ENCODE measurements at regions not wholly inside any gene's neighbourhood (a gene's known extent, or its start where the extent isn't known, plus 50 kb on each side); places are given as distances from the start of the nearest gene placed in this dataset.

DNA sequence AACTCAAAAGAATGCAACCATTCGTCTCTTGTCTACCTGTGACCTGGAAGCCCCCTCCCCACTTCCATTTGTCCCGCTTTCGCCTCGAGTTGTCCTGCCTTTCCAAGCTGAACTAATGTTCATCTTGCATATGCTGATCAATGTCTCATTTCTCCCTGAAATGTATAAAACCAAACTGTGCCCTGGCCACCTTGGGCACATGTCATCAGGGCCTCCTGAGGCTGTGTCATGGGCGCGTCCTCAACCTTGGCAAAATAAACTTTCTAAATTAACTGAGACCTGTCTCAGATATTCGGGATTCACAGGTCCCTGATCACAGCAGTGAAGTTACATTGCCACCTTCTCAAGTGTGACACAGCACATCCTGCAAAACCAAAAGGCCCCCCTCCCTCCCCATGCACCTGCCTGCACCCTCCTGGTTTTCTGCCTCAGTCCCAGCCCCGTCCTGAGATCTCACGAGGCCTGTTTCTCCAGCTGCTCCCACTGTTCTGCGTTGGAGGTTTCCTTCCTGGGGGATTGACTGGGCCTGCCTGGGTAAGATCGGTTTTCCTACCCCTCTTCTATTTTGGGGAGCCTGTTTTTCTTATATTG, 1328.7 kb downstream of the TBC1D22A start:
- no peak for DNase-seq

DNA sequence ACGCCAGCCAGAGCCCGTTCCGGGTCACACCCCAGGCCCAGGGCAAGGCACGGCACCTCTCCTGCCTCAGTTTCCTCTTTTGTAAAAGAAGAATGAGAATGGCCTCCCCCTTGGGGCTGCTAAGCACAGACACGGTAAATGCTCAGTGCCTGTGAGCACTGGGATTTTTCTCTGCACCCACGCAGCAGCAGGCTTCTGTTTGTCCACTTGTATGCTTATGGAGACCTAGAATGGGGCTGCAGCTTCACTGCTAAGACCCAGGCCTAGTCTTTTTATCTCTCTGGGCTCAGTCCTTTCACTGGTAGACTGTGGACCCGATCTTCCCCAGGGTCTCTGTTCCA, 1327.9 kb downstream of the TBC1D22A start:
- no peak for DNase-seq

DNA sequence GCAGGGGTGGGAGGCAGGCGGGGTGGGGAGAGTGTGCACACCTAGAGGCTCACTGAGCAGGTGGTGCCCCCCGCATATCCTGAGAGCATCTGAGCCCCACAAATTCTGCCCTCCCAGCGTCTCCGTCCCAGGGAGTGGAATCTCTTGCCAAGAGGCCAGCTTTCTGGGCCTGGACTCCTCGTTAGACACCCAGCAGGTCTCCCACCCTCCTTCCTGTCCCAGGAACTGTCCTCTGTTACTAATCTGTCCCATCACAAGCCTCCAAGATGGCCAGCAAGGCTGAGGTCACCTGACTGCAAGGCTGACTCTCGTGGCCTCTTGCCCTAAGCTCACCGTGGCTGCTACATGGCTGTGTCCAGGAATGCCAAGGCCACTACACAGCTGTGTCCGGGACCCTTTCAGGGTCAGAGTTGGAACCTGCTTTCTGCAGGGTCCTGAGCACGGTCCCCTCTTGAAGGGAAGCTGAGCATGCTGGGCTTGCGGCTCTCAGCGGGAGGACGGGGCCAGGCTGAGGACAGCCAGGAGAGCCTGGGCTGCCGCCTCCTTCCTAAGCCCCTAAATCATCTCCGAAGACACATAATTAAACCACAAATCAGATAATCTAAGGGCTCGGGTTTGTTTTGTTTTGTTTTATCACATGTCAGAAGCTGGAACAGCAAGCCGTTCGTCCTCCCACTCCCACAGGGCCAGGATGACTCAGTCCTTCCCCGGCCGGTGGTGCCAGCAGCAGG, 1327.3 kb downstream of the TBC1D22A start:
- no peak for DNase-seq

DNA sequence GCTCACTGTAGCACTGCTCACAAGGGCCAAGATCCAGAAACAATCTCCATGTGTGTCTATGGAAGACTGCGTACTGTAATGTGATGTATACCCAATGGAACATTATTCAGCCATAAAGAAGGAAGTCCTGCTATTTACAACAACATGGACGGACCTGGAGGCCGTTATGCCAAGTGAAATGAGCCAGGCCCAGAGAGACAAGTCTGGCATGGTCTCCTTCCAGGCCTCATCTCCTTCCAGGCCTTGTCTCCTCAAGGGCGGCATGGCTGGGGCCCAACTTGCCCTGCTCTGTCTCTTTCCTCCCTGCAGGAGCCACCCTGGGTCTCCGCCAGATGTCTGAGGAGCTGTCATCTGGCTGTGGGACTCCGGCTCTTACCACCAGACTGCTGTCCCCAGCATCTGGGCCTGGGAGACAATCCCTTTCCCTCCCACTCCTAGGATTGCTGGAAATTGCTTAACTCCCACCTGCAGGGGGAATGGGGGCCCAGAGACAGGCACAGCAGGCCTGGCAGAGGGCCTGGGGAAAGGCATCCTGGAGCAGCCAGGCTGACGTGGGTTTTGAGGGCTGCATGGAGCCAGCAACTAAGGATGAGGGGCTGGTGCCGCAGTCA, 1326.6 kb downstream of the TBC1D22A start:
- no peak for DNase-seq

DNA sequence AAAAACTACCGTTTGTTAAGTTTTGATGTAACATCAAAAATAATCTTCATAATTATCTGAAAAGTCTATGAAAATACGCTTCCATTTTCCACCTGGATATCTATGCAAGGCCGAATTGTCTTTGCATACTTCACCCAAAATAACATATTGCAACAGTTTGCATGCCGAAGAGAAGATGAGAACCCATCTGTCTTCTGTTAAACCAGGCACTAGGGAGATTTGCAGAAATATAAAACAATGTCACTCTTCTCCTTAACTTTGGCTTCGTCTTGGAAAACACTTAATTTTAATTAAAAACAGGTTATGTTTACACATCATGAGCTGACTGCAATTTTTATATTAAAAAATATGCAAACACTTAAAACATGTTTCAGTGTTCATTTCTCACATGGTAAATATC, 1325.8 kb downstream of the TBC1D22A start:
- no peak for DNase-seq

DNA sequence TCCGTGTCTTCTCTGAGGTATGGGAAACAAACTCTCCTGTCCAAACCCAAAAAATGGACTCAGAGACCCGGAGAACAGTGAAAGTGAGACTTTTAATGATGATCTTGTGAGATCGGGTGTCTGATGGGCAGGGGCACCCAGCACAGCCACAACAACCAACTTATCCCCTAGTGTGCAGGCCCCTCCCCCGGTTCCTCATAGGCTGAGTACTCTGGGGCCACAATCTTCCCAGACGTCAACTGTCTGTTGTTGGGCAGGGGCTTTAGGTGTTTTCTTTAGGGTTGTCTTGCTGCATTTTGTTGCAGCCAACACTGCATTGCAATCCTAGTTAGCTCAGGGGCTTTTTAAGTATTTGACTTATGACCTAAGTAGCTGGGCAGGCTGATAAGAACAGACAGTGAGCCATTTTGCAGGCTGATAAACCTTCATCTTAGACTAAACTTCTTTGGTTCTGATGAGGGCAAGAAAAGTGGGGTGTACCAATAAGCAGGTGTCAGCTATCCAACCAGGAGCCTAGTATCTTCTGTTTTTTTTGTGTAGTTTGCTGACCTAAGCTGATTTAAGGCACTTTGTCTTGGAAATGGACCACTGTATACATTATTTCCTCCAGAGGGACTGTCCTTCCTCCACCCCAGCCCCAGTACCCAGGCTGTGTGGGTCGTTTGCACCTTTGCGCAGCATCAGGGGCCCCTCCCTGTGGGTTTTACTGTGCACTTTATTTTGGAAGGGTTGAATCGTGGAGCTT, 1323.6 kb downstream of the TBC1D22A start:
- no peak for DNase-seq

DNA sequence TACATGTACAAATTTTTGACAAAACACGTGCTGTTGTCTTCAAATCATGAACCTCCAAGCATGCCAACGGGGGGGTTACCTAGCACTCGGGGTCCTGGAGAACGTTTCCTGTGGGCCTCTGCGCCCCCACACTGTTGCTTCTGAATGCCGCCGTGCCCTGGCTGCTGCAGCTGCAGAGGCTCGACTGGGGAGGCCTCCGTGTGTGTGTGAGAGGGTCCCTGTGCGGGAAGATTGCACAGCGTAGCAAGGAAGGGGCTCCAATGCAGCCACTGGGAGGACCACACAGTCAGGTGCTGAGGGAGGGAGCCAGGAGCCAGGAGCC, 1322.2 kb downstream of the TBC1D22A start:
- DNase-seq: no peak

DNA sequence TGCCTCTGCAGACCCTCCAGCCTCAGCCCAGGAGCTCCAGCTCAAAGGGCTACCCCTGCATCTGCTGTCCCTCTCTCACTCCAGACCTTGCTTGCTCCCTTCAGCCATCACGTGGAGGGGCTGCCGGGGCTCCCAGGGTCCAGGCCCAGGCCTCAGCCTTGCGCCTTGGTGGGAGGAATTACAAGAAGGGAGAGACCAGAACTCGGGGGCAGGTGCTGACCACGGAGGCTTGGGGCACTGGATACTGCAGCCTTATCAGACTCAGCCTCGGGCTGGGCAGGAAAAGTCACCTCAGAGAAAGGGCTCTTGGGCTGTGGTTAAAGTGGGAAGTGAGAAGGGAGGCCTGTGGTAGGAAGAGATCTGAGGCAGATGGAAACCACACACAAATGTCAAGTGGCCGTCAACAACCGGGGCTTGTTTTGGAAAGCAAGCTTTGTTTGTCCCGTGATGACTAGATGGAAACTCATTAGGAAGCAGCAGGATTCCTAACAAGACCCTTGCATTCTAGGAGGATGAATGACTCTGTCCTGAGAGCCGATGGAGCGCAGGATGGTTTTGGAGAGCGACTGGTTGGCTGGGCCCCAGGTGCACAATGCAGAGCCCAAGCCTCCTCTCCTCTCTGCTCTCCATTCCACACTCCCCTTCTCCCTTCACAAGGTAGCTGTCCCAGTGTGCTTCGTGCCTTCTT, 1321.7 kb downstream of the TBC1D22A start:
- no peak for DNase-seq

DNA sequence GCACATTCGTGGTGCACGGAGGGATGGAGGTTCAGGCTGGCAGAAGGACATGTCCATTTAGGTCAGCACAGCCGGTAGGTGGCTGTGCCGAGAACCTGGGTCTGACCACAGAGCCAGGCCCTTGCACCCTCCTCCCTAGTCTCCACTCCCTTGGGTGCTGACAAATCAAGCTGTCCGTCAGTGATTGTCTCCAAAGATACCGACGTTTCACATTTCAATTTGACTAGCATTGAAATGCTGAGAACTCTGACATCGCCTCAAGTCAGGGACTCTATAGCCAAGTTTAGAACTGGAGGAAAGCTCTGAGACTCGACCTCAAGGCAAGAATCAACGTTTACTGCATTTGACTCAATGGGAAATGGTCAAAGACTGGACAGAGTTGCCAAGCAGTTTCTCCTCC, 1321.1 kb downstream of the TBC1D22A start:
- no peak for DNase-seq

DNA sequence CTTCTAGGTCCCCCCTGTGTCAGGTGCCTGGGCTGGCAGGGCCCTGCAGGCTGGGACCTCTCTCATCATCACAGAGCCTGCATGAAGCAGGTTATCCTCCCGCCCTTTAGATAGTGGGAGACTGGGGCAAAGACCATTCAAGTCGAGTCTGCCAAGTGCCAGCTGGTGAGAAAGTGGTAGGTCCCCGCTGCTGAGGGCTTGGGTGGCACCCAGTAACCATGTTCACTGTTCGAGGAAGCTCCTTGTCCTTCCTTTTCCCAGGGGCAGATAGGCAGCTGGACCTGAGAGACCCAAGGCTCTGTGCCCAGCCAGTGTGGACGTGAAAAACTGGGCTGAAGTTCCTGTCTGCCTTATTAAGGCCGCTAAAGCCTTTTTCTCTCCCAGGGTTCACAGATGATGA, 1319.8 kb downstream of the TBC1D22A start:
- DNase-seq: no peak

DNA sequence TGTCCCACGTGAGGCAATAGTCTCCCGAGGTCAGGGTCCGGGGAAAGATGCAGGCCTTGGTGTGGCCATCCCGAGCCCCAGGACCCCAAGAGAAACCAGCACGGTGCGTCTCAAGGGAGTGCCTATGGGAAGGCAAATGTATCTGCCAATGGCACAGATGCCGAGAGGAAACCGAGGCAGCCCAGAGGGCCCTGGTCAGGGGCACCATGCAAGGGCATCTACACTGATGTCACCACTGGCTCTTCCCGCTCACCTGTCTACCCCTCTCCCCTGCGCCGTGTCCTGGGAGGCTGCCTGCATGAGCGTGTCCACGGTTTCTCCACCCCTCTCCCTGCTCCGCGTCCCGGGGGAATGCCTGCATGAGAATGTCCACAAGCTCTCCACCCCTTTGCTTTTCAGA, 1318.8 kb downstream of the TBC1D22A start:
- DNase-seq: no peak

DNA sequence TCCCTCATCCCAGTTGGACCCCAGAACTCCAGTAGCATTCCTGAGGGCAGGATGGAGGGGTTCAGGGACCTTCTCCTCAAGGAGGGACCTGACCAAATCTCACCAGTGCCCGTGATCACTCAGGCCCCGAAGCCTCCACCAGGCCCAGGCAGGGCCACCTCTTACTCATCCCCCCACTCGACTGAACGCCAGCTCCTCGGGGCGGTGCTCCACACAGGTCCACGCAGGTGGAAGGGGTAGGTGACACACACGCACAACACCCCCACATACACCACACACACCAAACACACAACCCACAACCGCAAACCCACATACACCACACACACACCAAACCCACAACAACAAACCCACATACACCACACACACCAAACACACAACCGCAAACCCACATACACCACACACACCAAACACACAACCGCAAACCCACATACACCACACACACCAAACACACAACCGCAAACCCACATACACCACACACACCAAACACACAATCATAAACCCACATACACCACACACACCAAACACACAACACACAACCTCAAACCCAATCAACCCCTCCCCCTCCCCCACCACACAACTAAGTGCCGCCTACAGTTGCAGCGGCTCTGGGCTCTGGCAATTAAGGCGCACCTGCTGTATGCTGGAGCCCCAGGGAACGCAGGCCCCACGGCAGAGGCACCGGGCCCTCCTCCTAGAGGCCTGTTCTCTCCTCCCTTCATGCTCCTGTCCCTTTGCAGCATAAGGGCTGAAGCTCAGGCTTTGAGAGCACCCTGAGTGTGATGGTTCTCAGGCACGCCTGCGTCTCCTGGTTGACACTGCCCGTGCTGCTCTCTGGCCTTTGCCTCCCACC, 1318.1 kb downstream of the TBC1D22A start:
- DNase-seq: no peak

DNA sequence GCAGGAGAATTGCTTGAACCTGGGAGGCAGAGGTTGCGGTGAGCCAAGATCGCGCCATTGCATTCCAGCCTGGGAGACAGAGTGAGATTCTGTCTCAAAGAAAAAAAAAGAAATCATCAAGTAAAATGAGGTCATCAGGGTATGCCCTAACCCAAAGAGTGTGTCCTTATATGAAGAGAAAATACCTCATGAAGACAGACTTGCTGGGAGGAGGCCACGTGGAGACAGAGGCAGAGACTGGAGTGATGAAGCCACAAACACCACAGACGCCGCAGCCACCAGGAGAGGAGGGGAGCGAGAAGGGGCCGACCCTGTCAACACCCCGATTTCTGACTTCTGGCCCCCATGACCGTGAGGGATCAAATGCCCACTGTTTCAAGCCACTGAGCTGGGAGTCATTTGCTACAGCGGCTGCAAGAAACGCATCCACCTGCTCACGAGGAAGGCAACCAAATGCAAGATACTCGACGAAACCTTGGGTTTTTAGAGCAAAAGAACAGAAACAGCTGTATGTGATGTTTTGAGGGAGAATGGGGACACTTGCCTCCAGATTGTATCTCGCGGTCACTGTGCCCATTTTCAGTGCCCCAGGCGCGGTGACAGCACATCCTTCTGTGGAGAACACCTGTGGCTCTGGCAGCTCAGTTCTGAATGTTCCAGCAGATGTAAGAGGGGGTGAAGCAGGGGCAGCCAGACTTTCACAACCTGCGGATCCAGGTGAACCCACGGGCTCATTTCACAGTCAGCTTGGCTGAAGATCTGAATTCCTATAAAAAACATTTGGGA, 1317.2 kb downstream of the TBC1D22A start:
- no peak for DNase-seq

DNA sequence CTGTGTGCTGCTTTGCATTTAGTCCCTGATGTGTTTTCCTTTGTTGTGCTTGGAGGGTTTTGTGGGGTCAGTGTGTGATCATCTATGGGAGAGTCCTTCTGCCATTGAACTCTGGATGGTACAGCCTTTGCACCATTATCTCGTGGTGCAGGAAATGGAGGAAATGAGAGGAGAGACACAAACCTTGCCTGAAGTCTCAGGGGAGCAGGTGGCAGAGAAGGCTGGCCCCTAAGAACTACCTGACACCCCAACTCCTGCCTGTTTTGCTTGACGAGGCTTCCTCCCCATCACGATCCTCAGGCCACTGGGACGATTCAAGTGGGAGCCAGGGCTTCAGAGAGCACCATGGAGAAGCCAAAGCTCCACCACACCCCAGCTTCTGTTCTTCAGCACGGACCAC, 1316.4 kb downstream of the TBC1D22A start:
- no peak for DNase-seq

DNA sequence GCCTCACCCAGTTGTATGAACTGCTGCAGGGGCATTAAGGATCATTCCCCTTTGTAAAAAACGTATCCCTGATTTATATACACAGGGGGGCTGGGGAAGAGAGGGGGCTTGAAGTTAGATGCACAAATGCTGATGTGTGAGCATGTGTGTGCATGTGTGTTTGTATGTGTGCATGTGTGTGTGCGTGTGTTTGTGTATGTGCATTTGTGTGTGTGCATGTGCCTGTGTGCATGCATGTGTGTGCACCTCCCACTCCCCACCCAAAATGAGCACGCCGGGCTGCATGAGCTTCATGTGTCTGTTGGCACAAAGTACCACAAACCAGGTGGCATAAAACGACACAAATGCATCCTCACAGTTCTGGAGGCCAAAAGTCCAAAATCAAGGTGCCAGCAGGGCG, 1315.2 kb downstream of the TBC1D22A start:
- no peak for DNase-seq

DNA sequence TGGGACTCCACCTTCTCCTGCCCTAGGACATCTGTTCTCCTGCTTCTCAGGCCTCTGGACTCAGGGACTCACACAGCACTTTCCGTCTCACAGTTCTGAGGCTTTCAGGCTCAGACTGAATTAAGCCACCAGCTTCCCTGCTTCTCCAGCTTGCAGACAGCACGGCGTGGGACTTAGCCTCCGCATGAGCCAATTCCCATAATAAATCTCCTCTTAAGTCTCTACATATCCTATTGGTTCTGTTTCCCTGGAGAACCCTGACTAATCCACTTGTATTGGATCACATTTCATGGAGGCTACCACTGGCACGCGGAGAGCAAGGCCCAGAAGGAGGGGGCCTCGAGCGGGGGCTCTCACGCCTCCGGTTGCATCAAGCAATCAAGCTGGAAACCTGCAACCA, 1313.6 kb downstream of the TBC1D22A start:
- no peak for DNase-seq

DNA sequence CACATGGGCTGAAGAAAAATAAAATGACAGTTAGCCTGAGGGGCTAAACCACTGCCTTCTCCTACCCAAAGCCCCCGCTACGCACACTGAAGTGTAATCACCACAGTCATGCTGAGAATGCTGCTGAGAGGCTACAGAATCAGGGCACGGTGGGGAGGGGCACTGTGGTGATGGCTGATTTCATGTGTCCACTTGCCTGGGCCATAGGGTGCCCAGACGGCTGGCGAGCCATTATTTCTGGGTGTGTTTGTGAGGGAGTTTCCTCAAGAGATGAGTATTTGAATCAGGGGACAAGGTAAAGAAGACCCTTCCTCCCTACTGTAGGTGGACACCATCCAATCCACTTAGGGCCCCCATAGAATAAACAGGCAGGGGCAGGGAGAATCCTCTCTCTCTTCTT, 1313.2 kb downstream of the TBC1D22A start:
- DNase-seq: no peak

DNA sequence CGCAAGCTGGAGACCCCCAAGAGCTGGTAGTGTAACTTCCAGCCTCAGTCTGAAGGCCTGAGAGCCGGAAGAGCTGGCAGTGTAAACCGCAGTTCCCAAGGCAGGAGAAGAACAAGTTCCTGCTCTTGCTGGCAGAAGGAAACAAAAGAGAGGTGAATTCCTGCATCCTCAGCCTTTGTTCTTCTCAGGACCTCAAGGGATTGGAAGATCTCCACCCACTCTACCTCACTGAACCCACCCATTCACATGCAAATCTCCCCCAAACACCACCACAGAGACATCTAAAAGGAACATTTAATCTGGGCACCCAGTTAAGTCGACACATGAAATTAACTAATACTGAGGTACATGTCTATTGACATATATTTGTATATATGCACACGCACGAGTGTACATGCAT, 1310.3 kb downstream of the TBC1D22A start:
- no peak for DNase-seq

DNA sequence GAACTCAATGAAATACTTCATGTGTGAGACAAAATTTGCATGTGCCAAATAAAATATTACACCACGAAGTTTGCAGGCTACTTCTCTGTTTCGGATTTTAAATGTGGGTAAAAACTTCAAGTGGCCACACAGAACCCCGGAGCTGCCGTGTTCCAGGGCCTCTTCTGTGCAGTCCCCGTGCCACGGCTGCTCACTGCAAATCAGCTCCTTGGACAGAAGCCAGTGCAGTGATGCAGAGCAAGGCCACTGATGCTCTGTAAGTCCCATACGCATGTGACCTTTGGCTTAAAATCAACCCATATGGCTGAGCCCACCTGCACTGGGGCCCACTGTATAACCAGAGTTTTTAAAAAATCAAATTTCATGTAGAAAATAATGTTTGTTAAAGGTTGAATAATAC, 1309.4 kb downstream of the TBC1D22A start:
- DNase-seq: no peak

DNA sequence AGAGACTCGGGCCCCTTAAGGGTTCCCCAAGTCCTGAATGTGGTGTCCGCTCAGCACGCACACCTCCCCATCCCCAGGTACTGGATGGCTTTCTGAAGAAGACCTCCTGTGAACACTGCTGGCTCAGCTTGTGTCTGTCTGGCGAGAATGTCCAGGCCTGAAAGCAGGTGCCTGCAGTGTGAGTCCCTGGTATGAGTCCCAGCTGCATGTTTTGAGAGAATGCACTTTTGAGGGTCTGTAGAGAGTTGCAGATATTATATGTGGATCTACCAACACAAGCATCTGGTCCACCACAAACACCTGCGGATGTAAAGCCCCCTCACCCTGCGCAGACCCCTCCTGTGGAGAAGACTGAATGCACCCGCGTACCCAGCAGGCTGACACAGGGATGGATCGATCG, 1308.9 kb downstream of the TBC1D22A start:
- DNase-seq: no peak

DNA sequence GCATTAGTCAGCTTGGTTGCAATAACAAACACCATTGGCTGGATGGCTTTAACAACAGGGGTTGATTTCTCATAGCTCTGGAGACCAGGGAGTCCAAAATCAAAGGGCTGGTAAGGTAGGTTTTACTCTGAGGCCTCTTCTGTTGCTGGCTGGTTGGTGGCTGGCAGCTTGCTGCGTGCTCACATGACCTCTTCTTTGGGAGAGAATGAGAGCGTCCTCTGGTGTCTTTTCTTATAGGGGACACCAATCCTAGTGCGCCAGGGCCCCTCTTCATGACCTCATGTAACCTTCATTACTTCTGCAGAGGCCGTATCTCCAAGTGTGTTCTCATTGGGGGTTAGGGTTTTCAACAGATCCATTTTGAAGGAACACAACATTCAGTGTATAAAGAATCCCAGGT, 1308.3 kb downstream of the TBC1D22A start:
- DNase-seq: no peak
